Panc1 (cell line): ENCODE measurements at regions not wholly inside any gene's neighbourhood (a gene's known extent, or its start where the extent isn't known, plus 50 kb on each side); places are given as distances from the start of the nearest gene placed in this dataset.

ENCODE experiments used
- CTCF ChIP-seq: fragments of 450-650 bp; IDR thresholded peaks from 2 replicates; pipeline ENCODE4 v1.5.1; 2017; ENCODE audit warnings: mild to moderate bottlenecking
- POLR2AphosphoS5 ChIP-seq: IDR thresholded peaks from 2 replicates; pipeline ENCODE4 v1.6.1; 2012; ENCODE audit warnings: mild to moderate bottlenecking, low read depth, low read length, moderate library complexity
- TCF7L2 ChIP-seq: IDR thresholded peaks from 2 replicates; pipeline ENCODE4 v1.6.1; 2011; ENCODE audit warnings: mild to moderate bottlenecking, low read depth, low read length, inconsistent platforms

GRCh38 chr19:28730791-28731512 lies 482.0 kb downstream of the UQCRFS1 start:
- TF ChIP-seq POLR2AphosphoS5 (no peak), CTCF (no peak), TCF7L2 (no peak)
